IPS-11a (cell line): ENCODE measurements at regions not wholly inside any gene's neighbourhood (a gene's known extent, or its start where the extent isn't known, plus 50 kb on each side); places are given as distances from the start of the nearest gene placed in this dataset.

Source experiments
- H3K4me3 ChIP-seq: one replicate; pipeline ENCODE4 v1.5.1; 2013; ENCODE audit warnings: low read depth, low read length, control low read depth

GRCh38 chr4:31984872-31985271 lies 1264.7 kb downstream of the PCDH7 start:
- no peak overlapping the region for H3K4me3 ChIP-seq

GRCh38 chr4:31995943-31996901 lies 1276.1 kb downstream of the PCDH7 start:
- peak overlapping the region; percentile 35 for H3K4me3 ChIP-seq

- no peak overlapping the region for H3K4me3 ChIP-seq
Measured at GRCh38 chr4:31998807-31999206, 1278.6 kb downstream of the PCDH7 start.

GRCh38 chr4:31999848-32000247 lies 1279.7 kb downstream of the PCDH7 start:
- H3K4me3 ChIP-seq, result no peak overlapping the region

GRCh38 chr4:32000846-32001488 lies 1280.8 kb downstream of the PCDH7 start:
- no peak overlapping the region for H3K4me3 ChIP-seq

GRCh38 chr4:32002037-32002747 lies 1282.0 kb downstream of the PCDH7 start:
- H3K4me3 ChIP-seq, result no peak overlapping the region

- H3K4me3 ChIP-seq, result no peak overlapping the region
Measured at GRCh38 chr4:32003548-32003947, 1283.4 kb downstream of the PCDH7 start.

- no peak overlapping the region for H3K4me3 ChIP-seq
Measured at GRCh38 chr4:32010221-32010620, 1290.1 kb downstream of the PCDH7 start.

GRCh38 chr4:32022071-32022470 lies 1301.9 kb downstream of the PCDH7 start:
- no peak overlapping the region for H3K4me3 ChIP-seq

GRCh38 chr4:32025851-32026459 lies 1305.8 kb downstream of the PCDH7 start:
- no peak overlapping the region for H3K4me3 ChIP-seq

GRCh38 chr4:32030406-32030805 lies 1310.2 kb downstream of the PCDH7 start:
- no peak overlapping the region for H3K4me3 ChIP-seq

GRCh38 chr4:32031026-32031425 lies 1310.9 kb downstream of the PCDH7 start:
- no peak overlapping the region for H3K4me3 ChIP-seq

GRCh38 chr4:32032136-32032672 lies 1312.0 kb downstream of the PCDH7 start:
- H3K4me3 ChIP-seq, result no peak overlapping the region

- no peak overlapping the region for H3K4me3 ChIP-seq
Measured at GRCh38 chr4:32037399-32037798, 1317.2 kb downstream of the PCDH7 start.

GRCh38 chr4:32042486-32043247 lies 1322.5 kb downstream of the PCDH7 start:
- no peak overlapping the region for H3K4me3 ChIP-seq

- no peak overlapping the region for H3K4me3 ChIP-seq
Measured at GRCh38 chr4:32043248-32043633, 1323.1 kb downstream of the PCDH7 start.

- no peak overlapping the region for H3K4me3 ChIP-seq
Measured at GRCh38 chr4:32061916-32062315, 1341.7 kb downstream of the PCDH7 start.

- H3K4me3 ChIP-seq, result no peak overlapping the region
Measured at GRCh38 chr4:32073542-32073941, 1353.4 kb downstream of the PCDH7 start.

- no peak overlapping the region for H3K4me3 ChIP-seq
Measured at GRCh38 chr4:32087211-32087610, 1367.0 kb downstream of the PCDH7 start.

- H3K4me3 ChIP-seq, result no peak overlapping the region
Measured at GRCh38 chr4:32094987-32095386, 1374.8 kb downstream of the PCDH7 start.
